A673 (cell line): ENCODE measurements at regions not wholly inside any gene's neighbourhood (a gene's known extent, or its start where the extent isn't known, plus 50 kb on each side); places are given as distances from the start of the nearest gene placed in this dataset.
"Not testable (repeated sequence)": the region's sequence is repeated elsewhere in the genome, so short reads cannot be mapped to it uniquely, and the experiment has no call there.

Experiments used
- BruUV-seq: library from RNA; stranded (reverse); fragments of 400-500 nt; replicated peaks from 2 replicates; lab custom pipeline; 2021; lab: Mats Ljungman, UMichigan
- CTCF ChIA-PET: fragments of 300-600 bp; sonication (Branson Sonifier 250); formaldehyde crosslinking; loops from one replicate; lab custom pipeline; 2022; ENCODE audit warnings: antibody characterized with exemption; lab: Charles Lee
- POLR2A ChIA-PET: fragments of 300-600 bp; sonication (Branson Sonifier 250); formaldehyde crosslinking; loops from one replicate; lab custom pipeline; 2022; ENCODE audit warnings: antibody characterized with exemption; ENCODE audit not compliant: low non-redundant PET; lab: Charles Lee
- DNase-seq: peaks from one replicate; pipeline ENCODE4 v3.0.0-alpha.2; 2015; ENCODE audit warnings: low spot score
- H3K27ac ChIP-seq: fragments of 200-600 bp; sonication (generic); 2 replicates; pipeline ENCODE4 v1.5.1; 2016; ENCODE audit warnings: mixed run types, low read depth, mild to moderate bottlenecking, mixed read lengths, antibody characterized with exemption, low read length; ENCODE audit not compliant: poor library complexity, severe bottlenecking
- H3K27me3 ChIP-seq: fragments of 200-600 bp; sonication (generic); replicated peaks from 2 replicates; pipeline ENCODE4 v1.6.1; 2017; ENCODE audit warnings: mixed run types, low read depth, mild to moderate bottlenecking, mixed read lengths, antibody characterized with exemption, low read length; ENCODE audit not compliant: insufficient read depth, poor library complexity
- H3K36me3 ChIP-seq: fragments of 200-600 bp; sonication (generic); 2 replicates; pipeline ENCODE4 v1.6.1; 2016; ENCODE audit warnings: mixed run types, mild to moderate bottlenecking, mixed read lengths, antibody characterized with exemption, low read length; ENCODE audit not compliant: insufficient read depth, poor library complexity, severe bottlenecking
- H3K4me1 ChIP-seq: fragments of 200-600 bp; sonication (generic); 2 replicates; pipeline ENCODE4 v1.6.1; 2017; ENCODE audit warnings: mixed run types, mild to moderate bottlenecking, mixed read lengths, antibody characterized with exemption, low read length; ENCODE audit not compliant: insufficient read depth, poor library complexity, severe bottlenecking
- H3K4me3 ChIP-seq: fragments of 200-600 bp; sonication (generic); 2 replicates; pipeline ENCODE4 v1.5.1; 2016; ENCODE audit warnings: low read depth, mixed run types, mild to moderate bottlenecking, mixed read lengths, low read length; ENCODE audit not compliant: poor library complexity, severe bottlenecking
- H3K9me3 ChIP-seq: fragments of 200-600 bp; sonication (generic); 2 replicates; pipeline ENCODE4 v1.6.1; 2016; ENCODE audit warnings: mixed run types, low read depth, mild to moderate bottlenecking, mixed read lengths, antibody characterized with exemption, low read length; ENCODE audit not compliant: poor library complexity, severe bottlenecking
- EZH2 ChIP-seq: fragments of 200-600 bp; sonication (generic); IDR thresholded peaks from 2 replicates; pipeline ENCODE4 v1.6.1; 2017; ENCODE audit warnings: borderline replicate concordance, low read depth, mild to moderate bottlenecking, mixed read lengths, antibody characterized with exemption, low read length; ENCODE audit not compliant: poor library complexity, severe bottlenecking
- intact Hi-C: fragments of 100-400 bp; cut with micrococcal nuclease; formaldehyde crosslinking; loops from one replicate; pipeline ENCODE4 v1.10.0; 2022; ENCODE audit not compliant: unreplicated experiment
- TF ChIP-seq, protein P1 (sequence below): fragments of 300-800, 200-600 bp; sonication (generic); conservative IDR thresholded peaks from 2 replicates; pipeline ENCODE4 v1.5.1; 2017; ENCODE audit warnings: low read depth, mild to moderate bottlenecking, antibody characterized with exemption, low read length, moderate library complexity, mixed read lengths

DNA sequence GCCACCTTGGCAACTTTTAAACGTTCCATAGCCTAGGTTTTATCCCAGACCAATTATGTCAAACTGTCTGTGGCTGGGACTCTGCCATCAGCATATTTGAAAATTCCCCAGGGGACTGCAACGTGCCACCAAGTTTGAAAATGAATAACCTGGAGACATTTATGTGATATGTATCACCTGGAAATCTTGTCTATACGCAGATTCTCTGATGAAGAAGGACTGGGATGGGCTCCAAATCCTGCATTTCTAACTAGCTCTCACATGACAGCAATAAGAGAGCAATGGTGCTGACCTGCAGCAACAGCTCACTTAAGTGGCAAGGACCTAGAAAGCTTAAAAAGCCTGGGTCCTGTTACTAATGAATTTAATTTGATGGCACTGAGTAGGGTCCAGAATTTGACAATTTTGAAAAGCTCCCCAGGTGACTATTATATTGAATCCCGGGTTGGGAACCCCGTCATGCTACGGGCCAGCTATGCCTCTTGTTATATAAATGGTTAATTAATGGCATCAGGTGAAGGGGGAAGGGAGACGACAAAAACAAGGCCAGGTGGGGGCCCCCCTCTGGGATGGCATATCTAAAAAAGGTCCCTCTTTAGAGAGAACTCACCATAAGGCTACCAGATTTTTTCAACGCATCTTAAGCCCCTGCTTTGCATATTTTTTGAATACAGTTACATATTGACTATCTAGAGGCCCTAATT is 213.7 kb downstream of the ZIC5 start:
- H3K27ac ChIP-seq, result no peak overlapping the region
- DNase-seq, result no peak
- intact Hi-C loops, result no loop called here
- H3K4me3 ChIP-seq, result no peak overlapping the region
- no TSS peak for BruUV-seq
- no peaks in the 10 kb centered on the region for H3K36me3 ChIP-seq
- H3K4me1 ChIP-seq, result no peaks in the 10 kb centered on the region
- ChIA-PET CTCF (no interaction called here), POLR2A (no interaction called here)
- TF ChIP-seq, protein P1, sequence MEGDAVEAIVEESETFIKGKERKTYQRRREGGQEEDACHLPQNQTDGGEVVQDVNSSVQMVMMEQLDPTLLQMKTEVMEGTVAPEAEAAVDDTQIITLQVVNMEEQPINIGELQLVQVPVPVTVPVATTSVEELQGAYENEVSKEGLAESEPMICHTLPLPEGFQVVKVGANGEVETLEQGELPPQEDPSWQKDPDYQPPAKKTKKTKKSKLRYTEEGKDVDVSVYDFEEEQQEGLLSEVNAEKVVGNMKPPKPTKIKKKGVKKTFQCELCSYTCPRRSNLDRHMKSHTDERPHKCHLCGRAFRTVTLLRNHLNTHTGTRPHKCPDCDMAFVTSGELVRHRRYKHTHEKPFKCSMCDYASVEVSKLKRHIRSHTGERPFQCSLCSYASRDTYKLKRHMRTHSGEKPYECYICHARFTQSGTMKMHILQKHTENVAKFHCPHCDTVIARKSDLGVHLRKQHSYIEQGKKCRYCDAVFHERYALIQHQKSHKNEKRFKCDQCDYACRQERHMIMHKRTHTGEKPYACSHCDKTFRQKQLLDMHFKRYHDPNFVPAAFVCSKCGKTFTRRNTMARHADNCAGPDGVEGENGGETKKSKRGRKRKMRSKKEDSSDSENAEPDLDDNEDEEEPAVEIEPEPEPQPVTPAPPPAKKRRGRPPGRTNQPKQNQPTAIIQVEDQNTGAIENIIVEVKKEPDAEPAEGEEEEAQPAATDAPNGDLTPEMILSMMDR, result no peak
- TF ChIP-seq EZH2, result no peak
- peaks cover 15% of the 10 kb centered on the region for H3K9me3 ChIP-seq
- no peaks in the 10 kb centered on the region for H3K27me3 ChIP-seq

DNA sequence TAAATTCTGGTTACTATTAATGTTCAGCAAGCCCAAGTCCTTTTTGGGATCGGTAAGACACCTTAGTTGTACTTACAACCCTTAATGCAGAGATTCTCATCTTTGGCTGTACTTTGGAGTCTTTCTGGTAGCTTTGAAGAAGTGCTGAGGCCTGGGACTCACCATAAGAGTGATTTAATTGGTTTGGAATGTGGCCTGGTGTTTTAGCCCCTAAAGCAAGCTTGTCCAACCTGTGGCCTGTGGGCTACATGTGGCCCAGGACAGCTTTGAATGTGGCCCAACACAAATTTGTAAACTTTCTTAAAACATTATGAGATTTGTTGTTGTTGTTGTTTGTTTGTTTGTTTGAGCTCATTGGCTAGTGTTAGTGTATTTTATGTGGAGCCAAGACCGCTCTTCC is 215.3 kb downstream of the ZIC5 start:
- H3K36me3 ChIP-seq, result no peaks in the 10 kb centered on the region
- H3K27me3 ChIP-seq, result no peaks in the 10 kb centered on the region
- intact Hi-C loops, result no loop called here
- no TSS peak for BruUV-seq
- no peaks in the 10 kb centered on the region for H3K4me1 ChIP-seq
- no peak for TF ChIP-seq EZH2
- TF ChIP-seq, protein P1, result no peak
- peaks cover 12% of the 10 kb centered on the region for H3K9me3 ChIP-seq
- POLR2A ChIA-PET, result no interaction called here
- no peak overlapping the region for H3K4me3 ChIP-seq
- no peak overlapping the region for H3K27ac ChIP-seq
- no peak for DNase-seq
- CTCF ChIA-PET, result no interaction called here

DNA sequence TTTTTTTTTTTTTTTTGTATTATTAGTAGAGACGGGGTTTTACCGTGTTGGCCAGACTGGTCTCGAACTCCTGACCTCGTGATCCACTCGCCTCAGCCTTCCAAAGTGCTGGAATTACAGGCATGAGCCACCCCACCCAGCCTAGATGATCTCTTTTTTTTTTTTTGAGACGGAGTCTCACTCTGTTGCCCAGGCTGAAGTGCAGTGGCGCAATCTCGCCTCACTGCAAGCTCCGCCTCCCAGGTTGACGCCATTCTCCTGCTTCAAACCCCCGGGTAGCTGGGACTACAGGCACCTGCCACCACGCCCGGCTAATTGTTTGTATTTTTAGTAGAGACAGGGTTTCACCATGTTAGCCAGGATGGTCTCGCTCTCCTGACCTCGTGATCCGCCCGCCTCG is 216.8 kb downstream of the ZIC5 start:
- H3K4me3 ChIP-seq, H3K4me1 ChIP-seq, CTCF ChIA-PET, intact Hi-C loops, H3K36me3 ChIP-seq, DNase-seq, H3K9me3 ChIP-seq, H3K27me3 ChIP-seq, H3K27ac ChIP-seq, BruUV-seq: not testable (repeated sequence)
- POLR2A ChIA-PET, result interaction anchor here (0.7 kb wide), 1 partner anchor 466 kb away, joined by 7 read pairs; no protein-coding TSS in a partner anchor

DNA sequence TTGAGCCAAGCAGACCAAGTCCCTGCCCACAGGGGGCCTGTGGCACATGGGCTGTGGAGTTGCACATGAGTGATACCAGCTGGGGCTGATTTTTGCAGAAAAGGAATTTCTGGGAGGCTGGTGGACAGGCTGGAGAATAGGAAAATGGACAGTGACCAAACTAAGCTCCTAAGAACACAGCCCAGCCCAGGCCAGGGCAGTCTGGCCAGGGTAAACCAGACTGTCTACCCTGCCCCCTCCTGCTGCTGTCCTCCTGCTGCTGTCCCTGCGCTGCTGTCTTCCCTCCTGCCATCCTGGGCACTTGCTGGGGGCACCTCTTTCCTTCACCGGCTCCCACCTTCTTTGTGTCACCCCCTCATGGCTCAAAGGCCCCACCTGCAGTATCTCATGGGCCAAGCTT is 219.2 kb downstream of the ZIC5 start:
- TF ChIP-seq EZH2, result no peak
- TF ChIP-seq, protein P1, result no peak
- Histone ChIP-seq H3K27ac (no peak overlapping the region), H3K27me3 (no peaks in the 10 kb centered on the region), H3K9me3 (no peaks in the 10 kb centered on the region), H3K4me1 (no peaks in the 10 kb centered on the region), H3K4me3 (no peak overlapping the region), H3K36me3 (no peaks in the 10 kb centered on the region)
- ChIA-PET POLR2A (no interaction called here), CTCF (no interaction called here)
- DNase-seq, result peak; percentile 29
- intact Hi-C loops, result no loop called here
- BruUV-seq, result no TSS peak
